ENCODE measurements at regions not wholly inside any gene's neighbourhood (a gene's known extent, or its start where the extent isn't known, plus 50 kb on each side); places are given as distances from the start of the nearest gene placed in this dataset.

DNA sequence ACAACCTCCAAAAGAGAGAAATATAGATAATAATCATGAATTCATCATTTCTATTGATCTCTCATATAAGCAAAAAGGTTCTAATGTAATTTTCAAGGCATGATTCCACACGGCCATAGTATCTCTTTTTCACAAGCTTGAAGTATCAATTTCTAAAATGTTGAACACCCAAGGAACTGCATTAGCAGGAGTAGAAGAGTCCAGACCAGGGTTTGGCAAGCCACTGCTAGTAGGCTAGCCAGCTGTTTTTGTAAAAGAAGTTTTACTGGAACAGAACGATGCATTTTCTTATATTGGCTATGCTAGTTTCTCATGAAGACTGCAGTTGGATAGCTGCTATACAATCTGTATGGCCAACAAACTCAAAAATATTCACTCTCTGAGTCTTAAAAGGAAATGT lies 481.5 kb upstream of the MIR17HG start:
- Histone ChIP-seq H3K9me3 (ENCODE audit: low read depth, low read length, poor library complexity, severe bottlenecking) (no peaks in the 10 kb centered on the region), H3K27me3 (replicated peaks; ENCODE audit: insufficient read depth, low read depth, low read length, poor library complexity) (no peaks in the 10 kb centered on the region), H3K4me1 (ENCODE audit: insufficient read depth, low read length, poor library complexity, severe bottlenecking) (no peaks in the 10 kb centered on the region), H3K27ac (ENCODE audit: low read depth, low read length, poor library complexity, severe bottlenecking) (no peak overlapping the region), H3K4me3 (ENCODE audit: low read depth, low read length, poor library complexity, severe bottlenecking) (no peak overlapping the region), H3K36me3 (ENCODE audit: insufficient read depth, low read length, poor library complexity, severe bottlenecking) (no peaks in the 10 kb centered on the region)
- ChIA-PET POLR2A (ENCODE audit: low non-redundant PET) (no interaction called here), CTCF (no interaction called here)
- TF ChIP-seq, protein P1, sequence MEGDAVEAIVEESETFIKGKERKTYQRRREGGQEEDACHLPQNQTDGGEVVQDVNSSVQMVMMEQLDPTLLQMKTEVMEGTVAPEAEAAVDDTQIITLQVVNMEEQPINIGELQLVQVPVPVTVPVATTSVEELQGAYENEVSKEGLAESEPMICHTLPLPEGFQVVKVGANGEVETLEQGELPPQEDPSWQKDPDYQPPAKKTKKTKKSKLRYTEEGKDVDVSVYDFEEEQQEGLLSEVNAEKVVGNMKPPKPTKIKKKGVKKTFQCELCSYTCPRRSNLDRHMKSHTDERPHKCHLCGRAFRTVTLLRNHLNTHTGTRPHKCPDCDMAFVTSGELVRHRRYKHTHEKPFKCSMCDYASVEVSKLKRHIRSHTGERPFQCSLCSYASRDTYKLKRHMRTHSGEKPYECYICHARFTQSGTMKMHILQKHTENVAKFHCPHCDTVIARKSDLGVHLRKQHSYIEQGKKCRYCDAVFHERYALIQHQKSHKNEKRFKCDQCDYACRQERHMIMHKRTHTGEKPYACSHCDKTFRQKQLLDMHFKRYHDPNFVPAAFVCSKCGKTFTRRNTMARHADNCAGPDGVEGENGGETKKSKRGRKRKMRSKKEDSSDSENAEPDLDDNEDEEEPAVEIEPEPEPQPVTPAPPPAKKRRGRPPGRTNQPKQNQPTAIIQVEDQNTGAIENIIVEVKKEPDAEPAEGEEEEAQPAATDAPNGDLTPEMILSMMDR (conservative IDR thresholded peaks at IDR 0.05; ENCODE audit: low read depth, low read length), result no peak
- no peak for TF ChIP-seq EZH2 (IDR thresholded peaks at IDR 0.05; ENCODE audit: borderline replicate concordance, low read depth, low read length, poor library complexity, severe bottlenecking)
- no peak for DNase-seq (ENCODE audit: low spot score)
- intact Hi-C loops (cut with micrococcal nuclease; ENCODE audit: unreplicated experiment), result loop anchor here (5.0 kb wide), 2 partner anchors 939 to 1164 kb away; no protein-coding TSS in a partner anchor
- no TSS peak for BruUV-seq (replicated peaks)

GRCh38 chr13:90867336-90867683 lies 480.2 kb upstream of the MIR17HG start:
- no TSS peak for BruUV-seq (replicated peaks)
- TF ChIP-seq EZH2 (IDR thresholded peaks at IDR 0.05; ENCODE audit: borderline replicate concordance, low read depth, low read length, poor library complexity, severe bottlenecking), result no peak
- TF ChIP-seq, protein P1 (conservative IDR thresholded peaks at IDR 0.05; ENCODE audit: low read depth, low read length), result peak; percentile 83

DNA sequence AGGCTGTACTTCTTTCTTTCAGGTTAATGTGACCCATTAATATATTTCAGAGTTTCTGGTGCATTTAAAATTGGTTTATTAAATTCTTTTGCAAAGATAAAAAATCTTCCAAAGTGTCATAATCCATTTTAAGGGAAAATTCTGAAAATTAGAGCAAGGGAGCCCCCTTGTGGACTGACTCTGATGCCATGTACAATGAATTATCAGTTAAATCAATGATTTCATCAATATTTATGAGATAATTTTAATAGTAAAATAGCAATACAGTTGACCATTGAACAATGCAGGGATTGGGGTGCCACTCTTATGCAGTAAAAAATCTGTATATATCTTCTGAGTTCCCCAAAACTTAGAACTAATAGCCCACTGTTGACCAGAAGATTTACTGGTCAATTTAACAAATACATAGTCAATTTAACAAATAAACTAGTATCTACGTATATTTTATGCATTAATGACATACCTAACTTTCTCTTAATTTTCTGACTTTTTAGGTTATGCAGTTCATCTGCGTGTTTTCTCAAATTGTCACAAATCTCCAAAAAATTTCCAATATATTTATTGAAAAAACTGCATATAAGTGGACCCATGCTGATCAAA lies 479.1 kb upstream of the MIR17HG start:
- CTCF ChIA-PET, result no interaction called here
- Histone ChIP-seq H3K4me3 (ENCODE audit: low read depth, low read length, poor library complexity, severe bottlenecking) (no peak overlapping the region), H3K27me3 (replicated peaks; ENCODE audit: insufficient read depth, low read depth, low read length, poor library complexity) (no peaks in the 10 kb centered on the region), H3K36me3 (ENCODE audit: insufficient read depth, low read length, poor library complexity, severe bottlenecking) (no peaks in the 10 kb centered on the region), H3K27ac (ENCODE audit: low read depth, low read length, poor library complexity, severe bottlenecking) (no peak overlapping the region), H3K4me1 (ENCODE audit: insufficient read depth, low read length, poor library complexity, severe bottlenecking) (no peaks in the 10 kb centered on the region), H3K9me3 (ENCODE audit: low read depth, low read length, poor library complexity, severe bottlenecking) (no peaks in the 10 kb centered on the region)
- POLR2A ChIA-PET (ENCODE audit: low non-redundant PET), result no interaction called here
- intact Hi-C loops (cut with micrococcal nuclease; ENCODE audit: unreplicated experiment), result loop anchor here (1.0 to 5.0 kb wide), 3 partner anchors 149 to 1166 kb away; no protein-coding TSS in a partner anchor
- BruUV-seq (replicated peaks), result no TSS peak
- DNase-seq (ENCODE audit: low spot score), result peak; percentile 41
- TF ChIP-seq, protein P1 (conservative IDR thresholded peaks at IDR 0.05; ENCODE audit: low read depth, low read length), result peak; percentile 80
- TF ChIP-seq EZH2 (IDR thresholded peaks at IDR 0.05; ENCODE audit: borderline replicate concordance, low read depth, low read length, poor library complexity, severe bottlenecking), result no peak

More at GRCh38 chr13:90867336-90867683, 480.2 kb upstream of the MIR17HG start:
- ChIA-PET CTCF (interaction anchor here (0.6 to 1.1 kb wide), 3 partner anchors 1172 to 1814 kb away, joined by 3 to 20 read pairs (median 3); no protein-coding TSS in a partner anchor), POLR2A (ENCODE audit: low non-redundant PET) (no interaction called here)
- Histone ChIP-seq H3K9me3 (ENCODE audit: low read depth, low read length, poor library complexity, severe bottlenecking) (no peaks in the 10 kb centered on the region), H3K4me3 (ENCODE audit: low read depth, low read length, poor library complexity, severe bottlenecking) (no peak overlapping the region), H3K27ac (ENCODE audit: low read depth, low read length, poor library complexity, severe bottlenecking) (no peak overlapping the region), H3K4me1 (ENCODE audit: insufficient read depth, low read length, poor library complexity, severe bottlenecking) (no peaks in the 10 kb centered on the region), H3K36me3 (ENCODE audit: insufficient read depth, low read length, poor library complexity, severe bottlenecking) (no peaks in the 10 kb centered on the region), H3K27me3 (replicated peaks; ENCODE audit: insufficient read depth, low read depth, low read length, poor library complexity) (no peaks in the 10 kb centered on the region)
- intact Hi-C loops (cut with micrococcal nuclease; ENCODE audit: unreplicated experiment), result loop anchor here (5.0 kb wide), 2 partner anchors 940 to 1165 kb away; no protein-coding TSS in a partner anchor
- DNase-seq (ENCODE audit: low spot score), result peak; percentile 82

Measured in A673 (cell line).